Loucy (cell line): ENCODE measurements at regions not wholly inside any gene's neighbourhood (a gene's known extent, or its start where the extent isn't known, plus 50 kb on each side); places are given as distances from the start of the nearest gene placed in this dataset.

ENCODE experiments used
- CTCF ChIP-seq: fragments of 200-600 bp; sonication (generic); conservative IDR thresholded peaks from 2 replicates; pipeline ENCODE4 v1.5.1; 2014; ENCODE audit warnings: mild to moderate bottlenecking, antibody characterized with exemption, low read length
- EZH2phosphoT487 ChIP-seq: fragments of 200-600 bp; IDR thresholded peaks from 2 replicates; pipeline ENCODE4 v1.6.1; 2018; ENCODE audit warnings: antibody characterized with exemption, mild to moderate bottlenecking, moderate library complexity, borderline replicate concordance

- TF ChIP-seq EZH2phosphoT487 (no peak), CTCF (no peak)
These were observed 286.8 kb downstream of the HACE1 start for GRCh38 chr6:104572901-104573300.
